T-helper 9 cell (primary cell): ENCODE measurements at regions not wholly inside any gene's neighbourhood (a gene's known extent, or its start where the extent isn't known, plus 50 kb on each side); places are given as distances from the start of the nearest gene placed in this dataset.
"Not testable (repeated sequence)": the region's sequence is repeated elsewhere in the genome, so short reads cannot be mapped to it uniquely, and the experiment has no call there.

ENCODE experiments used
- DNase-seq: peaks from one replicate; pipeline ENCODE4 v3.0.0-alpha.2; 2020

GRCh38 chr15:92705764-92706163 lies 50.2 kb upstream of the FAM174B start:
- no peak for DNase-seq

DNA sequence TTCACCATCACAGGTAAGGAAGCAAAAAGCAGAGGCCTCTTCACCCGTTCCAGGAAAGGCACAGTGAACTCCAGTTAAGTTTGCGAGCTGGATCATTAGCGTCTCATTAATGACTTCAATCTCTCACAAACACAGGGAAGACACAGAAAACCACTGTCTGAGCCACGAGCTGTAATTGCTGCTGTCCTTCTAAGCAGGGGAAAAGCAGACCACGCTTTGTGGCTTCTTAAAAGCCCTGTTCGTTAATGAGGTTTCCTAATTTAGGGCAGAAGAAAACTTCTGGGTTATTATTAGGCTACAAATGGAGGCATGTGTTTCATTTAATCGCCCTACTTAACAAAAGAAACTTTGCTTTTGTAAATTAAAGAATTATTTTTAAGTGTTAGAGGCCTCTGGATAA lies 50.6 kb upstream of the FAM174B start:
- DNase-seq: no peak

GRCh38 chr15:92707880-92708551 lies 52.4 kb upstream of the FAM174B start:
- DNase-seq: no peak

DNA sequence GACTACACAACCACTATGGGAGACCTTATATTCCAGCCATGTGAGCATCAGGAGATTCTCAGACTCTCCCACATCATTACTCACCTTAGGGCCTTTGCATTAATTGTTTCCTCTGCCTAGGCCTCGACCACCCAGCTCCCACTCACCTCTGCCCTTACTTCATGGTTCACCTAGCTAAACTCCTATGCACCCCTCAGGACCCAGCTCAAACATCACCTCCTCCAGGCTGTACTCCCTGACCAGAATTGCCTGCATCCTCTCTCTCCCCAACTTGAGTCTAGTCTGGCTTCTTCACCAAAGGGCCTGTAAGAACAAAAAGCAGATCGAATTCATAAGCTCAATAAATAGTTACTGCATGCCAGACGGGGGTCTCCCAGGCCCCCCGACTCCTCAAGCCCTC lies 53.1 kb upstream of the FAM174B start:
- no peak for DNase-seq

DNA sequence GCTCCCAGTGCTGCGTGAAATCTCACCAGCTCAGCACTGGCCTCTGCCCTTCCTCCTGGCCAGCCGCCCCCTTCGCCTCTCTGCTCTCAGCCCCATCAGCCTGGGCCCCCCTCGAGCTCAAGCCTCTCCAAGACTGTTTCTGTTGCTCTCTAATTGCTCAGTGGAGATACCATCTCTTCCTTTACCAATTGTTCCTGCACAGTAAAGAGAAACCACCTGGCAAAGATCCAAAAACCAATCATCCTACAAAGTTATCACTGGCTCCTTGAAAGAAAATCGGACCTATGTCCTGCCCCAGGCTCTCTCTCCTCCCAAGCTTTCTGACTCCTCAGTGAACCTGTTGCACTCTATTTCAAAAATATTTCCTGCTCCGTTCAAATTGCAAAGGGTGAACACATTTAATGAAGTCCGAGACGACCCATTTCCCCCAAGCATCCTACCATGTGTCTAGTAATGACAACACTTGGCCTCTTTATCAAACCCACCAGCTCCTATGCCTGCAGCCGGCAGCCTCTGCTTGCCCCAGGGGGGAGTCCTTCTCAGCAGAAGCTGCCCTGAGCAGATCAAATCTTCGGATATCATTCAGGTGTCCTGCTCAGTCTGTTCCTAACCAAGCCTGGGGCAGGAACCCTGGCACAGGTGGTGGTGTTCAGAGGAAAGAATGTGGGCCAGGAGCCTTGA lies 53.7 kb upstream of the FAM174B start:
- DNase-seq: no peak

GRCh38 chr15:92711457-92711831 lies 55.9 kb upstream of the FAM174B start:
- DNase-seq: no peak

- no peak for DNase-seq
Observed at GRCh38 chr15:92714077-92714476, 58.5 kb upstream of the FAM174B start.

DNA sequence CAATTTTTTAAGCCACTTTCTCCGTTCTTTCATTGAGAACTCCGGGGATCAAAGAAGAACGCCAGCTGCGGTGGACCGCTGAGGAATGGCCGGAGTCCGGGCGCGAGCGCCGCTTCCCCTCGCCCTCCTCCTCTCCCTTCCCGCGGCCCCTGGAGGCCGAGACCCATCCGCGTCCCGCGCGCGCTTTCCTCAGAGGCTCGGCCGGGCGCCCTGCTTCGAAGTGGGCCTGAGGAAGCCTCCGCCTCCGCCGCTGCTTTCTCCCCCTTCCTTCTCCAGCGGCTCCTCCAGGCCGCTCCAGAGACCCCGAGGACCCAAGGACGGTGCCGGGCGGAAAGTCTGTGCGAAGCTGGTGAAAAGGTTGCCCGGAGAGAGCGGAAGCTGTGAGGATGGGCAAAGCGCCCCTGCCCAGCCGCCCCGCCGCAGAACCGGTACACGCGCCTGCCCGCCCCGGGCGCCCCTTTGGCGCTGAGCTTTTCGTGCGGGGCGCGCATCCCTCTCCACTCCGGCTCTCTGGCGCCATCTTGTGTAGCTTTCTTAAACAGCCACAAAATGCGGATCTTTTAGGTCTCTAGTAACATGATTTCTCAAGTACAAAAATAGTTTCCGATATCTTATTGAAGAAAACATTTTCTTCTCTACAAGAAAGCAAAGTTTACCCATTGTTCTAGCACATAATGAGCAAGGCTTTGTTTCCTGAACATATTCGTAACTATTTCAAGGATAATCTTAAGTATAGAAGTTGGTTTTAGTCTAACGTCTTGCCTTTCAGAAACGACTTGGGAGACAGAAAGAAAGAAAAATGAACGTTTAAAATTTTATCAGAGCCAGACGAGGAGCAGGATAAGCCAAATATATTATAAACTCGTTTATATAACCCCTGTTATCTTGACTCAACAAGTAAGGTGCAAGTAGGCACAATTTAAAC lies 59.2 kb upstream of the FAM174B start:
- DNase-seq: peak; percentile 65

DNA sequence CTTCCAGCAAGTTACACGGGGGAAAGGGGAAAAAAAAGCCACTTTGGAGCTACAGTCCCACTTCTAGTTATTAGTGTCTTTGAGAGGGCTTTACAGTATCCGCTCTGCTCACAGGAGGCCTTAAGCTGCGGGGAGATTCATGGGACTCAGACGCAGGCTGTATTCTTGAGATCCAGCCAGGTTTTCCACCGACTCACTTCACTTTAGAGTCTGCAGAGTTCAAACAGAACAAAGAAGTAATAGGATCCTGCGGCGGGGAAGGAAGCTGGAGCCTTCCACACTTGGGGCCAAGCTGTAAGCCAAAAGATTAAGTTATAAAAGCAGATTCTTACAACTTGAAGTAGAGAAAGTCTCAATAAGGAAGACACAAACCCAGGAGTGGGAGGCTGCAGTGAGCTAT lies 60.2 kb upstream of the FAM174B start:
- no peak for DNase-seq

DNA sequence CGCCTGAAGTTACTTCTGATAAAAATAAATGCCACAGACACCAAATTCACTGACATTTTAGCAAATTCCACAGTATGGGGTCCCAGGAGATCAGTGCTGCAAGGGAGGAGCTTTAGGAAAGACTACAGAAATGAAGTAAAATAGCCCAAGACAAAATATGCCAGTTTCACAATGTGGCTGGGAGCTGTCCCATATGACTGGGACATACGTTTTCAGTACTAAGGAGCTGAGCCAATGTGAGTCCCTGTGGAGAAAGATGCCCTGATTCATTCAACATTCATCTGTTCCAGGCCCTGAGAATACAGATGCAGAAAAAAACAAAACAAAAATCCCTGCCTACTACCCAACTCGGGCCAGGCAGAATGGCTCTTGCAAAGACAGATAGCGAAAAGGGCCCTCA lies 63.4 kb upstream of the FAM174B start:
- DNase-seq: no peak

DNA sequence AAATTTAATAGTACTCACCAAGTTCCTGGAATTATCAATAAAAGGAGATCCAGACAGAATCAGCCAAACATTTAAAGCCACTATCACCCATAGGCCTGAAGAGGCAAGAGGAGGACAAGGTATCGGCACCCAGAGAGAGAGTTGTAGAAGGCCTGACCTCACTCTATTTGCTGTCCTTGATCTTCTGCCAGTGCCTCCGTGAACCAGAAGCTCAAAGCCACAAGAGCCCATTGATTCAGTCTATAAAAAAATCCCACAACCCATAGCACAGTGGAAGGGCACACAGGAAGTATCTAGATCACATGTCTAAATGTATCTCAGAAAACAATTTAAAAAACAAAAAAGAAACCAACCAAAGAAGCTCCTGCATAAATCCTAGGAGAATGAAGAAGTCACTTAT lies 68.6 kb upstream of the FAM174B start:
- DNase-seq: no peak

DNA sequence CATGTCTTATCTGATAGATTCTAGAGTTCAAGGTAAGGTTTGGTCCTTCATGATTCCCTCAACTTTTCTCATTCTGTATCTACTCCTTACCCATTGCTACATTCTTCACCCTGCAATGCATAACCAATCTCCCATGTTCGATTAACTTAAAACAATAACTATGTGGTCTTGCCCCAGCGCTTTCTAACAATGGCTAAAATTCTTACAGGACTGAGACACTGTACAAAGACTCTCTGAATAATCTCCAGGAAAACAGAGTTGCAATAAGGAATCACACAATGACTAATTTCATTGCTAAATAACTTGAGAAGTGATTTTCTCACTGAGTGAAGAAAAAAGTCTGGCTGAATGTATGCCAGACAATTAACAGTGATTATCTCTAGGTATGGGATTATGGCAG lies 69.6 kb upstream of the FAM174B start:
- DNase-seq: no peak

GRCh38 chr15:92728266-92728665 lies 72.7 kb upstream of the FAM174B start:
- no peak for DNase-seq

DNA sequence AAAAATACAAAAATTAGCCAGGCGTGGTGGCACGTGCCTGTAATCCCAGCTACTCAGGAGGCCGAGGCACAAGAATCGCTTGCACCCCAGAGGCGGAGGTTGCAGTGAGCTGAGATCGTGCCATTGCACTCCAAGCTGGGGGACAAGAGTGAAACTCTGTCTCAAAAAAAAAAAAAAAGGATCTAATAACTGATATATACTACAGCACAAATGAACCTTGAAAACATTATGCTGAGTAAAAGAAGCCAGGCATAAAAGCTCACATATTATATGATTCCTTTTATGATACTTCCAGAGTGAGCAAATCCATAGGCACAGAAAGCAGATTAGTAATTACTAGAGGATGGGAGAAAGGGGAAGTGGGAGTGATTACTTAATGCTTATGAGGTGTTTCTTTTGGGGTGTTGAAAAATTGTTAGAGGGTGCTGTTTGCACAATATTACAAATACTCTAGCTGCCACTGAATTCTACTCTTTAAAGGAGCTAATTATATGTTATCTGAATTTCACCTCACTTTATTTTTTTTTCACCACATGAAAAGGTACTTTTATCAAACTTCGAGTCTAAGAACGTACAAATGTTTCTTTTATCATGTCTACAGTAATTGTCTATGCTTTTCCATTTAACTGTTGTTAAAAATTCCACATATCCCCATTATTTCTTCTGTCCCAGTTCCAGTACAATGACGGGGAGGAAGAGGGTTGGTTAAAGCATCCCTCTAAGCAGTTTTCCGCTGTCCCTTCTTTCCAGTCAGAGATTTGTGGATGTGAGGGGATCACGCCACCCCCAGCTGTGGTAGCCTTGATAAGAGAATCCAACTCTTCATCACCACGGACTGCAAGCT lies 77.7 kb upstream of the FAM174B start:
- DNase-seq: no peak

GRCh38 chr15:92733934-92734521 lies 78.5 kb upstream of the FAM174B start:
- no peak for DNase-seq

GRCh38 chr15:92739246-92739645 lies 83.7 kb upstream of the FAM174B start:
- not testable (repeated sequence) for DNase-seq

GRCh38 chr15:92745845-92746271 lies 90.3 kb upstream of the FAM174B start:
- no peak for DNase-seq

- no peak for DNase-seq
Observed at GRCh38 chr15:92747047-92747446, 91.5 kb upstream of the FAM174B start.

DNA sequence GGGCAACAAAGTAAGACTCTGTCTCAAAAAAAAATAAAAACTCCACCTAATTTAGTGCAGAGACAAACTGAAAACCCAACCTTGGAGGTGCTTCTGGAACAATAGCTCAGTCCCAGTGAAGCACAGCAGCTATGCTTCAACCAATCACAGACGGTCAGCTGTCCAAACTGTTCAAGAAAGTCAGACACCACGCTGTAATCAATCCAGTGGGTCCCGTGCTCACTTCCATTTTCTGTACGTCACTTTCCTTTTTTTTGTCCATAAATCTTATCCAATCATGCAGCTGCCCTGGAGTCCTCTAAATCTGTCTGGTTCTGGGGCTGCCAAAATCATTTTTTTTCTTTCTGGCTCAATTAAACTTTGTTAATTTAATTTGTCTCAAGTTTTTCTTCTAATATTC lies 93.6 kb upstream of the FAM174B start:
- DNase-seq: no peak

GRCh38 chr15:92749946-92750345 lies 94.4 kb upstream of the FAM174B start:
- DNase-seq: no peak

- no peak for DNase-seq
Observed at GRCh38 chr15:92751528-92751927, 96.0 kb upstream of the FAM174B start.

- DNase-seq: no peak
Observed at GRCh38 chr15:92753591-92753990, 98.0 kb upstream of the FAM174B start.
